K562 (cell line): ENCODE measurements at regions not wholly inside any gene's neighbourhood (a gene's known extent, or its start where the extent isn't known, plus 50 kb on each side); places are given as distances from the start of the nearest gene placed in this dataset.

Source experiments
- ATAC-seq: fragments of 200-7000 bp; cut with Tn5 transposase; 3 replicates; pipeline ENCODE4 v1.9.1; 2020; ENCODE audit warnings: moderate library complexity
- BruUV-seq: library from RNA; stranded (reverse); fragments of 400-500 nt; replicated peaks from 2 replicates; lab custom pipeline; 2021; lab: Mats Ljungman, UMichigan
- CTCF ChIA-PET: fragments of 300-600 bp; formaldehyde crosslinking; extraction: SDS; loops from one replicate; lab custom pipeline; 2021; ENCODE audit warnings: low intra/inter-chr PET ratio; lab: Yijun Ruan, JAX
- POLR2A ChIA-PET: fragments of 300-600, 350-650 bp; sonication (Branson Sonifier 250); formaldehyde crosslinking; extraction: SDS; loops from one replicate; lab custom pipeline; 2021; ENCODE audit warnings: antibody characterized with exemption, inconsistent platforms; lab: Yijun Ruan, JAX
- DNase-seq, 4 experiments: peaks; one replicate each; pipeline versions ENCODE4 v3.0.0 to v3.0.0-alpha.2; 2011 to 2018; ENCODE audit warnings: low spot score in 3 of 4, mixed read lengths in 3 of 4; ENCODE audit errors: extremely low read depth in 1 of 4
- FAIRE-seq: peaks from 2 replicates; lab custom pipeline; 2011; peaks lifted over from hg19 to GRCh38; lab: Jason Lieb, UNC
- H2AFZ ChIP-seq: 2 replicates; pipeline ENCODE4 v1.6.0; 2011; ENCODE audit warnings: low read depth, low read length, control low read depth, inconsistent platforms
- H3K27ac ChIP-seq: fragments of 200-600 bp; 3 replicates; pipeline ENCODE4 v1.8.0; 2011; ENCODE audit warnings: low read depth, mild to moderate bottlenecking, control low read depth, inconsistent platforms, low read length, moderate library complexity, mixed read lengths; ENCODE audit errors: extremely low read depth
- H3K27me3 ChIP-seq, 2 experiments: fragments of 300-600 bp in 1 of 2; 2 replicates in 1 of 2; 3 replicates in 1 of 2; pipeline versions ENCODE4 v1.6.0 to v1.8.0; 2011; ENCODE audit warnings: inconsistent platforms in 2 of 2, low read length in 2 of 2, mild to moderate bottlenecking in 1 of 2, mixed read lengths in 1 of 2, moderate library complexity in 1 of 2; ENCODE audit not compliant: control insufficient read depth in 2 of 2, insufficient read depth in 2 of 2
- H3K36me3 ChIP-seq: fragments of 300-600 bp; 3 replicates; pipeline ENCODE4 v1.8.0; 2011; ENCODE audit warnings: mild to moderate bottlenecking, low read length, inconsistent platforms; ENCODE audit not compliant: control insufficient read depth, insufficient read depth
- H3K4me1 ChIP-seq, 2 experiments: fragments of 200-600 bp in 1 of 2; replicated peaks in 1 of 2; 2 replicates in 1 of 2; 3 replicates in 1 of 2; pipeline versions ENCODE4 v1.5.1 to v1.8.0; 2011; ENCODE audit warnings: inconsistent platforms in 2 of 2, low read length in 2 of 2, mild to moderate bottlenecking in 1 of 2, mixed read lengths in 1 of 2, moderate library complexity in 1 of 2; ENCODE audit not compliant: control insufficient read depth in 2 of 2, insufficient read depth in 2 of 2
- H3K4me2 ChIP-seq: 2 replicates; pipeline ENCODE4 v1.6.1; 2011; ENCODE audit warnings: low read length, control low read depth, inconsistent platforms, mixed read lengths; ENCODE audit not compliant: insufficient read depth
- H3K4me3 ChIP-seq: fragments of 200-600 bp; sonication (generic), shearing (Covaris generic); 2 replicates; pipeline ENCODE4 v1.5.1; 2016; ENCODE audit warnings: control low read depth, inconsistent platforms
- H3K79me2 ChIP-seq: fragments of 200-600 bp; 3 replicates; pipeline ENCODE4 v1.8.0; 2011; ENCODE audit warnings: low read length, inconsistent platforms; ENCODE audit not compliant: control insufficient read depth, insufficient read depth
- H3K9ac ChIP-seq, 2 experiments: 2 replicates each; pipeline versions ENCODE4 v1.6.0 to v1.6.1; 2011; ENCODE audit warnings: low read depth in 2 of 2, low read length in 2 of 2, control low read depth in 1 of 2, inconsistent platforms in 1 of 2, mild to moderate bottlenecking in 1 of 2, mixed read lengths in 1 of 2; ENCODE audit not compliant: insufficient read depth in 1 of 2
- H3K9me1 ChIP-seq: one replicate; pipeline ENCODE4 v1.6.0; 2011; ENCODE audit warnings: inconsistent platforms, mild to moderate bottlenecking, low read length, moderate library complexity; ENCODE audit not compliant: control insufficient read depth, insufficient read depth
- H3K9me3 ChIP-seq: replicated peaks from 2 replicates; pipeline ENCODE4 v1.5.1; 2011; ENCODE audit warnings: low read depth, low read length, inconsistent platforms; ENCODE audit not compliant: control insufficient read depth, insufficient read depth
- H4K20me1 ChIP-seq: replicated peaks from 2 replicates; pipeline ENCODE4 v1.6.1; 2011; ENCODE audit warnings: low read length, inconsistent platforms, mixed read lengths; ENCODE audit not compliant: control insufficient read depth, insufficient read depth
- BRD4 ChIP-seq: fragments of 200-600 bp; sonication (generic); IDR thresholded peaks from 2 replicates; pipeline ENCODE4 v1.6.1; 2017; ENCODE audit warnings: inconsistent platforms
- CREB1 ChIP-seq, 2 experiments: sonication (generic) in 1 of 2; formaldehyde crosslinking in 1 of 2; IDR thresholded peaks; 2 replicates each; pipeline versions ENCODE4 v1.6.1 to v1.8.0; 2012 to 2022; ENCODE audit warnings: inconsistent platforms in 1 of 2, mild to moderate bottlenecking in 1 of 2, missing genetic modification reagents in 1 of 2, moderate library complexity in 1 of 2
- EWSR1 ChIP-seq: fragments of 450-650 bp; IDR thresholded peaks from 2 replicates; pipeline ENCODE4 v1.6.1; 2018; ENCODE audit warnings: borderline replicate concordance, mild to moderate bottlenecking, low read depth, moderate library complexity; ENCODE audit not compliant: partially characterized antibody
- ILK ChIP-seq: fragments of 450-650 bp; IDR thresholded peaks from 2 replicates; pipeline ENCODE4 v1.6.1; 2016; ENCODE audit warnings: missing genetic modification characterization, low read depth, mild to moderate bottlenecking, missing compliant biosample characterization, moderate library complexity, borderline replicate concordance
- KDM1A ChIP-seq, 2 experiments: fragments of 450-650 bp; IDR thresholded peaks; 2 replicates each; pipeline ENCODE4 v1.6.1; 2016; ENCODE audit warnings: mild to moderate bottlenecking in 2 of 2
- MAFK ChIP-seq: IDR thresholded peaks from 2 replicates; pipeline ENCODE4 v1.6.1; 2011; ENCODE audit warnings: low read length, improper control_type of control experiment
- MCM3 ChIP-seq: fragments of 450-650 bp; IDR thresholded peaks from 2 replicates; pipeline ENCODE4 v1.6.1; 2016
- PTBP1 ChIP-seq: fragments of 200-400 bp; formaldehyde crosslinking; IDR thresholded peaks from 2 replicates; pipeline ENCODE4 v1.6.1; 2017; ENCODE audit warnings: low read depth, low read length
- SIRT6 ChIP-seq: IDR thresholded peaks from one replicate; pipeline ENCODE4 v1.6.1; 2012; ENCODE audit warnings: low read depth, mild to moderate bottlenecking, control low read depth, inconsistent platforms, low read length, moderate library complexity
- SNRNP70 ChIP-seq: fragments of 200-400 bp; formaldehyde crosslinking; optimal IDR thresholded peaks from 2 replicates; pipeline ENCODE3; 2017; ENCODE audit warnings: low read depth, low read length
- SP2 ChIP-seq: IDR thresholded peaks from 2 replicates; pipeline ENCODE4 v1.6.1; 2011; ENCODE audit warnings: mild to moderate bottlenecking, low read depth, low read length, moderate library complexity; ENCODE audit not compliant: poor library complexity, severe bottlenecking; ENCODE audit errors: extremely low read depth
- WGBS: fragments of 100-300 bp; shearing (Covaris generic); methylation state at CpG from one replicate; pipeline ENCODE4 v1.1.6; 2016; ENCODE audit warnings: low coverage, mixed read lengths; ENCODE audit not compliant: insufficient coverage; ENCODE audit errors: missing lambda C conversion rate; 5-methylcytosine and 5-hydroxymethylcytosine counted together
- in situ Hi-C: fragments of 300-500 bp; cut with MboI; formaldehyde crosslinking; loops from 4 replicates; pipeline ENCODE4 v1.15.0; 2018; ENCODE audit warnings: inconsistent platforms, mixed read lengths
- intact Hi-C: fragments of 100-400 bp; cut with micrococcal nuclease; formaldehyde crosslinking; loops from 2 replicates; pipeline ENCODE4 v1.14.2; 2022
- TF ChIP-seq, protein P1 (sequence below): fragments of 150-350 bp; conservative IDR thresholded peaks from 2 replicates; pipeline ENCODE4 v1.6.1; 2014; ENCODE audit warnings: low read length
- TF ChIP-seq, protein P2 (sequence below), 2 experiments: fragments of 450-650 bp; conservative IDR thresholded peaks; 2 replicates each; pipeline ENCODE4 v1.6.1; 2017; ENCODE audit warnings: mild to moderate bottlenecking in 2 of 2, moderate library complexity in 2 of 2

DNA sequence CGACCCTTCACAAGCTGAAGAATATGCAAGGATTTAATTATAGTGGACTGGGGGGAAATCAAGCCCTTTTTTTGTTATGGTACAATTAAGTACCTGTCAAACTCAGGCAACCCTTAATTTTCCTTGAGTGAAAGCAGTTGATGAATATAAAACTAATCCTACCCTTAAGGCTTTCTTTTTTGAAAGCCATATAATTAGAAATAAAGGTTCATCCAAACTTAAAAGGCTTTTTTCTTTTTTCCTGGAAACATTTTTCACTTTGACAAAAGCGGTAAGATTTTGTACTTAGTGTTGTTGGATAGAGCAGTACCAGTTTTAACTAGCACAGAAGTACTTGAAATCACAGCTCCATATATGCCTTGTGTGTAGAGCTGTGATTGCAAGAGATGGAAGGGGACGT is 91.9 kb upstream of the MANSC4 start:
- H3K9me3 ChIP-seq: no peaks in the 10 kb centered on the region
- peaks cover 7% of the 10 kb centered on the region in 2 experiments; a peak in 4 of 5 replicates for H3K4me1 ChIP-seq
- TF ChIP-seq SIRT6 (no peak), EWSR1 (no peak), SP2 (no peak), ILK (tag) (no peak), PTBP1 (no peak), MCM3 (no peak), BRD4 (no peak), MAFK (no peak), KDM1A (IDR thresholded peaks at IDR 0.05) (no peak), CREB1 (IDR thresholded peaks at IDR 0.05) (no peak), CREB1 (CRISPR knock-in tag; IDR thresholded peaks at IDR 0.05) (no peak), SNRNP70 (no peak)
- TF ChIP-seq, protein P1, sequence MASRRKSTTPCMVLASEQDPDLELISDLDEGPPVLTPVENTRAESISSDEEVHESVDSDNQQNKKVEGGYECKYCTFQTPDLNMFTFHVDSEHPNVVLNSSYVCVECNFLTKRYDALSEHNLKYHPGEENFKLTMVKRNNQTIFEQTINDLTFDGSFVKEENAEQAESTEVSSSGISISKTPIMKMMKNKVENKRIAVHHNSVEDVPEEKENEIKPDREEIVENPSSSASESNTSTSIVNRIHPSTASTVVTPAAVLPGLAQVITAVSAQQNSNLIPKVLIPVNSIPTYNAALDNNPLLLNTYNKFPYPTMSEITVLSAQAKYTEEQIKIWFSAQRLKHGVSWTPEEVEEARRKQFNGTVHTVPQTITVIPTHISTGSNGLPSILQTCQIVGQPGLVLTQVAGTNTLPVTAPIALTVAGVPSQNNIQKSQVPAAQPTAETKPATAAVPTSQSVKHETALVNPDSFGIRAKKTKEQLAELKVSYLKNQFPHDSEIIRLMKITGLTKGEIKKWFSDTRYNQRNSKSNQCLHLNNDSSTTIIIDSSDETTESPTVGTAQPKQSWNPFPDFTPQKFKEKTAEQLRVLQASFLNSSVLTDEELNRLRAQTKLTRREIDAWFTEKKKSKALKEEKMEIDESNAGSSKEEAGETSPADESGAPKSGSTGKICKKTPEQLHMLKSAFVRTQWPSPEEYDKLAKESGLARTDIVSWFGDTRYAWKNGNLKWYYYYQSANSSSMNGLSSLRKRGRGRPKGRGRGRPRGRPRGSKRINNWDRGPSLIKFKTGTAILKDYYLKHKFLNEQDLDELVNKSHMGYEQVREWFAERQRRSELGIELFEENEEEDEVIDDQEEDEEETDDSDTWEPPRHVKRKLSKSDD: no peak
- TF ChIP-seq, protein P2, sequence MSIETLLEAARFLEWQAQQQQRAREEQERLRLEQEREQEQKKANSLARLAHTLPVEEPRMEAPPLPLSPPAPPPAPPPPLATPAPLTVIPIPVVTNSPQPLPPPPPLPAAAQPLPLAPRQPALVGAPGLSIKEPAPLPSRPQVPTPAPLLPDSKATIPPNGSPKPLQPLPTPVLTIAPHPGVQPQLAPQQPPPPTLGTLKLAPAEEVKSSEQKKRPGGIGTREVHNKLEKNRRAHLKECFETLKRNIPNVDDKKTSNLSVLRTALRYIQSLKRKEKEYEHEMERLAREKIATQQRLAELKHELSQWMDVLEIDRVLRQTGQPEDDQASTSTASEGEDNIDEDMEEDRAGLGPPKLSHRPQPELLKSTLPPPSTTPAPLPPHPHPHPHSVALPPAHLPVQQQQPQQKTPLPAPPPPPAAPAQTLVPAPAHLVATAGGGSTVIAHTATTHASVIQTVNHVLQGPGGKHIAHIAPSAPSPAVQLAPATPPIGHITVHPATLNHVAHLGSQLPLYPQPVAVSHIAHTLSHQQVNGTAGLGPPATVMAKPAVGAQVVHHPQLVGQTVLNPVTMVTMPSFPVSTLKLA (conservative IDR thresholded peaks at IDR 0.05): no peak
- H3K4me2 ChIP-seq: no peak overlapping the region
- BruUV-seq: no TSS peak
- no peak overlapping the region for H3K27ac ChIP-seq
- 36% methylated on average over 3 of the region's 3 CpGs for WGBS
- in situ Hi-C loops (no loop called here), intact Hi-C loops (no loop called here)
- H4K20me1 ChIP-seq: no peaks in the 10 kb centered on the region
- ChIA-PET CTCF (no interaction called here), POLR2A (no interaction called here)
- no peak for ATAC-seq
- no peak for FAIRE-seq
- no peak overlapping the region for H3K4me3 ChIP-seq
- no peak overlapping the region for H3K9ac ChIP-seq
- DNase-seq: no peak
- no peaks in the 10 kb centered on the region for H3K9me1 ChIP-seq
- no peak overlapping the region for H2AFZ ChIP-seq
- H3K79me2 ChIP-seq: no peaks in the 10 kb centered on the region
- H3K27me3 ChIP-seq: no peaks in the 10 kb centered on the region
- no peaks in the 10 kb centered on the region for H3K36me3 ChIP-seq
